OCI-LY3 (cell line): ENCODE measurements at regions not wholly inside any gene's neighbourhood (a gene's known extent, or its start where the extent isn't known, plus 50 kb on each side); places are given as distances from the start of the nearest gene placed in this dataset.

Source experiments
- CTCF ChIP-seq: fragments of 200-600, 300-600 bp; sonication (generic); IDR thresholded peaks from 2 replicates; pipeline ENCODE4 v1.5.1; 2014; ENCODE audit warnings: antibody characterized with exemption, low read length, low read depth
- EZH2phosphoT487 ChIP-seq: fragments of 200-600 bp; shearing (Covaris generic); IDR thresholded peaks from 2 replicates; pipeline ENCODE4 v1.6.1; 2018; ENCODE audit warnings: antibody characterized with exemption, mixed run types, low read depth

GRCh38 chr6:133788556-133788955 lies 100.4 kb upstream of the TCF21 start:
- TF ChIP-seq EZH2phosphoT487 (no peak), CTCF (no peak)
